ENCODE measurements at regions not wholly inside any gene's neighbourhood (a gene's known extent, or its start where the extent isn't known, plus 50 kb on each side); places are given as distances from the start of the nearest gene placed in this dataset.

DNA sequence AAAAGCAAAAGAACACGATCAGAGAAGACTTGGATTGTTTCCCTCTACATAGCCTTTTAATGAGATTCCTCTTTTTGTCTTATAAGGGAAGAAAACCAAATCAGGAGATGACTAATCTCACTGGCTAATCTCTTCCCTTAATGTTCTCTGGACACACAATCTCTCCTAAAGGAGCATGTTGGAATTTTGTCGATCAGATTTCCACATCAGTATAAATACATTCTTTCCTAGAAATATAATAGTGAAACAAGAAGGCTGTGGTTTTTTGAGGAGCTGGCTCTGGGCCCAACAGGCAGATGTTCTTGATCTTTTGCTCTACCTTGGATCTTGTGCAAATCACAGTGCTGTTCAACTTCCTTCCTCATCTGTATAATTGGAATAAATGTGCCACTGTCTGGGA is 94.0 kb downstream of the GTPBP8 start:
- TF ChIP-seq, protein P1, sequence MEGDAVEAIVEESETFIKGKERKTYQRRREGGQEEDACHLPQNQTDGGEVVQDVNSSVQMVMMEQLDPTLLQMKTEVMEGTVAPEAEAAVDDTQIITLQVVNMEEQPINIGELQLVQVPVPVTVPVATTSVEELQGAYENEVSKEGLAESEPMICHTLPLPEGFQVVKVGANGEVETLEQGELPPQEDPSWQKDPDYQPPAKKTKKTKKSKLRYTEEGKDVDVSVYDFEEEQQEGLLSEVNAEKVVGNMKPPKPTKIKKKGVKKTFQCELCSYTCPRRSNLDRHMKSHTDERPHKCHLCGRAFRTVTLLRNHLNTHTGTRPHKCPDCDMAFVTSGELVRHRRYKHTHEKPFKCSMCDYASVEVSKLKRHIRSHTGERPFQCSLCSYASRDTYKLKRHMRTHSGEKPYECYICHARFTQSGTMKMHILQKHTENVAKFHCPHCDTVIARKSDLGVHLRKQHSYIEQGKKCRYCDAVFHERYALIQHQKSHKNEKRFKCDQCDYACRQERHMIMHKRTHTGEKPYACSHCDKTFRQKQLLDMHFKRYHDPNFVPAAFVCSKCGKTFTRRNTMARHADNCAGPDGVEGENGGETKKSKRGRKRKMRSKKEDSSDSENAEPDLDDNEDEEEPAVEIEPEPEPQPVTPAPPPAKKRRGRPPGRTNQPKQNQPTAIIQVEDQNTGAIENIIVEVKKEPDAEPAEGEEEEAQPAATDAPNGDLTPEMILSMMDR (IDR thresholded peaks at IDR 0.05), result no peak

DNA sequence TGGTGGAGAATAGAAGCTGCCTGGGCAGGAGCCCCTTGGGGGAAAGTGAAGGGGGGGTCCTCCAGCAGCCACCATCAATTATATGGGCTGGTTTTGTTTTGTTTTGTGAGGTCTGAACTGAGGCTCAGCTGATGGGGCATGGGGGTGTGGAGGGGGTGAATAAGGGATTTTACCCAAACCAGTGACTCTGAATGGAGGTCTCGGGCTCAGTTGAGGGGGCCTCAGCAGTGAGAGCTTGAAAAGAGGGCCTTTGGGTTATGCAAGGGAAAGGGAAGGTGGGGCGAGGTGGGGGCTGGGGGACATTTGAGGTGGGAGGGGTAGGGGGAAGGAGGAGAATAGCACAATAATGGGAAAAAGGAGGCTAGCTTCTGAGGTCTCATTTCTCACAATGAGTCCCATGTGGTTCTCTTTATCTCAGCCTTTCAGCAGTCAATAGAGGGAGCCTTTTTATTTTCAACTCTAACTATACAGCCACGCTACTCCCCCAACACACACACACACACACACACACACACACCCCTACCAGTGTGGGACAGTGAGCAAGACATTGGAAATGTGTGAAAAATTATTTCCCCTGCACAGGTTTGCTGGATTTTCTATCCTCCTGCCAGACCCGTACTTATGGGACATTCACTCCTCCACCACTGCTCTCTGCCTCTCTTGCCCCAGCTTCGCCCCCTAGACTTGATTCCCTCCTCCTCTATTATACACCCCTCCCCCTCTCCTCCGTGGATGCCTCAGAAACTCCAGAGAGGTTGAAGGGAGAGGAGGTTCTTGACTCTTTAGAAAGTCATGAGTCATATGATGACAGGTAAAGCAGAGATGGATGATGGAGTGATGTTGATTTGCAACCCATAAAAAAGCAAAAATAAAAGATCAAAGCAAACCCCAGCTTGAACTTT is 96.0 kb downstream of the GTPBP8 start:
- TF ChIP-seq, protein P1 (IDR thresholded peaks at IDR 0.05), result no peak

DNA sequence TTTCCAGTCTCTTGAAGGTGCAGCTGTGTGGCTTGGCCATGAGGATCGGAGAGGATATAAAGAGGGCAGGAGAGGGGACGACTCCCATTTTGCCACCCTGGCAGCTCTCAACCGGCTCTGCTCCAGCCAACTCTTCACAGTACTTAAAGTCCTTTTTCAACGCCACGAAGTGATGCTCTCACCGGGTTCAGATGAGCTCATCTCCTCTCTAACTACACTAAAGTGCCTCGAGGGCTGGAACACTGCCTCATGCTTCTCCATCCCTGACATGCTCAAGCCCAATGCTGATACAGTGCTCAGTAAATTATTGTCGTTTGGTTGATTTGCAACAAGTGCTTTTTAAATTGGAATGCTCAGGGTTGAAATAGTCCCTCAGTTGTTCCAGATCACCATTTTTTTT is 97.8 kb downstream of the GTPBP8 start:
- TF ChIP-seq, protein P1 (IDR thresholded peaks at IDR 0.05), result no peak

DNA sequence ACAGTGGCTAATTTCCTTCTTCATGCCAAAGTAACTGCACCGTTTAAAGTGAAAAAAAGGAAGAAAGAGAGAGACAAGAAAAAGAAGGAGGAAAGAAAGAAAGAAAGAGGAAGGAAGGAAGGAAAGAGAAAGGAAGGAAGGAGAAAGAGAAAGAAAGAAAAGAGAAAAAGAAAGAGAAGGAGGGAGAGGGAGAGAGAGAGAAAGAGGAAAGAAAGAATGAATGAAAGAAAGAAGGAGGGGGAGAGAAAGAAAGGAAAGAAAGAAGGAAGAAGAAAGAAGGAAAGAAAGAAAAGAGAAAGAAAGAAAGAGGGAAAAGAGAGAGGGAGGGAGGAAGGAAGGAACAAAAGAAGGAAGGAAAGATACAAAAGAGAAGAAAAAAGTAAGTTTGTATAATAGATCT is 100.6 kb downstream of the GTPBP8 start:
- TF ChIP-seq, protein P1 (IDR thresholded peaks at IDR 0.05), result no peak

DNA sequence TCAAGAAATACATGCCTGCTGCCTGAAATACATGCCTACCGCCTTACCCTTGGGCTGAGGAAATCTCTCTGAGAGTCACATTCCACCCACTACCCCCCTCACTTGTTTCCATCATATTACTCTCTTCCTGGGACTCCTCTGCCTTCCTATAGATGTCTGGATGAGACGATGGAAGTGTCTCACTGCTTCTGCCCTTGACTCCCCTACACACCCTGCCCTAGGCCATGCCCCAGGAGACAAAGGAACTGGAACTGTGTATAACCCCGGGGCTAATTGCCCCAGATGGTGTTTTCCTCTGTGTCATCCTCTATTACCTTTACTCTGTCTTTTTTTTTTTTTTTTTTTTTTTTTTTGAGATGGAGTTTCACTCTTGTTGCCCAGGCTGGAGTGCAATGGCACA is 102.0 kb downstream of the GTPBP8 start:
- TF ChIP-seq, protein P1 (IDR thresholded peaks at IDR 0.05), result no peak

DNA sequence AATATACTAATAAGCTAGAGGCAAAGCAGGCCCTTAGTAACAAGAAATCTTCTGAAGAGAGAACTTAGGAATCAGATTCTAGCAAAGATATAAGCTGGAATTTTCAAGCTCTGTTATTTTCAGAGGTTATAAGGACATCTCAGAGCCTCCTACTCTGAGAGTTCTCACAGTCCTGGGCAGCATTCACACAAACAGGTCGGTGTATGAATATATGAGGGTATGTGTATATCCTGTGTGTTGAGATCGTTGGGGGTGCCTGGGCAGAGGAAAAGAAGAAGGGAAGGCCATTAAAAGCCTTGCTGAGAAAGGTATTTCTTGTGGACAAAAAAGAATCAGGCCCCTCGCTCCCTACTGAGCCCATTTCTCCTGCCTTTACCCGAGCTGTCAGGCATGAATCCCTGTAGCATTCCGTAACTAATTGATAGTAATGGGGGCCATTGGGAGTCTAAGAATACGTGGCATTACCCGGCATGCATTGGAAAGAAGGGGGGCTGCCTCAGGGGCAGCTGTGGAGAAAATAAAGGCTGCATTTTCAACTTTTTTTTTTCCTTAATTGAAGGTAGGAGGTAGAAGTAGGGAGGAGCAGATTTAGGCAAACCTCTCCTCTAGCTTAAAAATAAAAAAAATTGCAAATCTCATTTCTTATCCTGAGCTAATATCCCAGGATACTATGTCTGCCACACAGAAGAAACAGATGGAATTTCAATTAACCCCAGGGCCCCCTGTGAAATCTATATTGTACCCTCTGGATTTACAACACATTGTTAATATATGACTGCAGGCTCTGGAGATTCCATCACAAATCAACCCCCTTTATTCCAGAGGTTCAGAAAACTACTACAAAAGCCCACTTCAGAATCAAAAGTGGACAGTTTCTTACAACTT is 103.8 kb downstream of the GTPBP8 start:
- TF ChIP-seq, protein P1 (IDR thresholded peaks at IDR 0.05), result no peak

DNA sequence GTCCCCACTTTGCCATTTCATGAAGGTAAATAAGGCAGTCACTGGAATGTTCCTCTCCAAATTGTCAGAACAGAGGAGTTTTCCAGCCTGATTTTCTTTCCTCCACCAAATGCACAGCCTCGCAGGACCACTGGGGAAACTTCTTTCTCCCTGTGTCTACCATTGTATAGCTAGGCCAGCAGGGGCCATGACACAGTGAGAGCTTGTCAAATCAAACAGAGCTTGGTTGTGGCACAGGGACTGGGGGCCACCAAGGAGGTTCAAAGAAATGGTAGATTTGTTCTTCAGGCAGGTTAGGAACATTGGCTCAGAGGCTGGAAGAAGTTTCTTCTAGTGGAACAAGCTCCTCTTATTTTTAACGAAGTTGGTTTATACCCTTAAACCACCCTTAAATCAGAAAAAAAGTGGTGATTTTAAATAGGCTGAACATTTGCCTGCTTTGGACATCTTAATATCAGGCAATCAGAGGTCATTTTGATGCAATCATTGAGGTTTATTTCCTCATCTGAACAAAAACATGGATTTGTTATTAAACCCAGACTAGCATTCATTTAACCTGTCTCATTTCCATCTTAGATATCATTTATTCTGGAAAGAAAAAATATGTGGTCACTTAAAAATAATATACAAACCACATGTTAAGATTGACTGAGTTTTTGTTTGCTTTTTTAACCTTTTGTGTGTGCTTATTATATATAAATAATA is 105.6 kb downstream of the GTPBP8 start:
- TF ChIP-seq, protein P1 (IDR thresholded peaks at IDR 0.05), result no peak

Measured in LNCAP (cell line).